ENCODE measurements at regions not wholly inside any gene's neighbourhood (a gene's known extent, or its start where the extent isn't known, plus 50 kb on each side); places are given as distances from the start of the nearest gene placed in this dataset.

GRCh38 chr7:123057911-123058310 is 62.4 kb upstream of the TAS2R16 start:
- TF ChIP-seq POLR2A (IDR thresholded peaks at IDR 0.05; ENCODE audit: insufficient read depth in 1 of 2, low read depth in 2 of 2, low read length in 2 of 2) (no peak), CTCF (CRISPR knock-in tag; IDR thresholded peaks at IDR 0.05) (no peak), ZNF780A (CRISPR knock-in tag; IDR thresholded peaks at IDR 0.05) (no peak), MAF1 (CRISPR knock-in tag; IDR thresholded peaks at IDR 0.05; ENCODE audit: borderline replicate concordance) (no peak), ETV6 (CRISPR knock-in tag; conservative IDR thresholded peaks at IDR 0.05) (no peak), ZNF296 (CRISPR knock-in tag; conservative IDR thresholded peaks at IDR 0.05) (no peak), ZBTB40 (IDR thresholded peaks at IDR 0.05) (no peak), ZBTB40 (CRISPR knock-in tag; IDR thresholded peaks at IDR 0.05) (no peak), TAF1 (CRISPR knock-in tag; IDR thresholded peaks at IDR 0.05) (no peak), ELK4 (CRISPR knock-in tag; IDR thresholded peaks at IDR 0.05; ENCODE audit: borderline replicate concordance) (no peak), LRRFIP1 (CRISPR knock-in tag; conservative IDR thresholded peaks at IDR 0.05) (no peak), ZBTB8A (CRISPR knock-in tag; IDR thresholded peaks at IDR 0.05; ENCODE audit: borderline replicate concordance, low read depth) (no peak), BRCA1 (CRISPR knock-in tag; IDR thresholded peaks at IDR 0.05) (no peak)

Measured in HepG2 (cell line).